ENCODE measurements at regions not wholly inside any gene's neighbourhood (a gene's known extent, or its start where the extent isn't known, plus 50 kb on each side); places are given as distances from the start of the nearest gene placed in this dataset.

- ATAC-seq (ENCODE audit: insufficient read depth, low FRiP score) (no peak), DNase-seq (no peak)
- Histone ChIP-seq H3K4me3 (no peak overlapping the region), H3K9me3 (ENCODE audit: control insufficient read depth in 4 of 4, insufficient read depth in 3 of 4, low read length in 3 of 4) (peaks cover 0 to 4% (median 0%) of the 10 kb centered on the region in 4 donors), H3K9ac (ENCODE audit: insufficient read depth in 1 of 2, low read length in 2 of 2) (no peak overlapping the region), H3K4me1 (ENCODE audit: control insufficient read depth in 5 of 5, insufficient read depth in 5 of 5, low read length in 5 of 5) (no peaks in the 10 kb centered on the region), H3K27me3 (ENCODE audit: control insufficient read depth in 3 of 3, insufficient read depth in 3 of 3, low read length in 2 of 3) (no peaks in the 10 kb centered on the region), H3K27ac (ENCODE audit: low read depth in 1 of 2, low read length in 1 of 2) (no peak overlapping the region), H3K36me3 (ENCODE audit: control insufficient read depth in 4 of 4, insufficient read depth in 4 of 4, low read length in 4 of 4) (no peaks in the 10 kb centered on the region)
- 92 to 100% methylated on average over 1 of the region's 1 CpG for WGBS, 2 donors
- no peak for TF ChIP-seq CTCF (IDR thresholded peaks at IDR 0.05; ENCODE audit: control extremely low read depth, extremely low read depth)
These were observed 1101.2 kb upstream of the RBFOX1 start for GRCh38 chr16:6231398-6231797.

- WGBS, 2 donors: 62 to 63% methylated on average over 6 of the region's 6 CpGs
- Histone ChIP-seq H3K4me1 (ENCODE audit: control insufficient read depth in 5 of 5, insufficient read depth in 5 of 5, low read length in 5 of 5) (no peaks in the 10 kb centered on the region), H3K27me3 (ENCODE audit: control insufficient read depth in 3 of 3, insufficient read depth in 3 of 3, low read length in 2 of 3) (no peaks in the 10 kb centered on the region)
These were observed 1103.5 kb upstream of the RBFOX1 start for GRCh38 chr16:6229186-6229585.

GRCh38 chr16:6218855-6219254, 1113.8 kb upstream of the RBFOX1 start:
- no peaks in the 10 kb centered on the region for H3K9me3 ChIP-seq (ENCODE audit: control insufficient read depth in 4 of 4, insufficient read depth in 3 of 4, low read length in 3 of 4)
- no peaks in the 10 kb centered on the region for H3K4me1 ChIP-seq (ENCODE audit: control insufficient read depth in 5 of 5, insufficient read depth in 5 of 5, low read length in 5 of 5)
- H3K36me3 ChIP-seq (ENCODE audit: control insufficient read depth in 4 of 4, insufficient read depth in 4 of 4, low read length in 4 of 4): no peaks in the 10 kb centered on the region
- no peak overlapping the region for H3K4me3 ChIP-seq
- WGBS, 2 donors: 45 to 60% methylated on average over 3 of the region's 3 CpGs
- DNase-seq (no peak), ATAC-seq (ENCODE audit: insufficient read depth, low FRiP score) (no peak)
- H3K9ac ChIP-seq (ENCODE audit: insufficient read depth in 1 of 2, low read length in 2 of 2): no peak overlapping the region
- H3K27me3 ChIP-seq (ENCODE audit: control insufficient read depth in 3 of 3, insufficient read depth in 3 of 3, low read length in 2 of 3): no peaks in the 10 kb centered on the region
- no peak overlapping the region for H3K27ac ChIP-seq (ENCODE audit: low read depth in 1 of 2, low read length in 1 of 2)
- no peak for TF ChIP-seq CTCF (IDR thresholded peaks at IDR 0.05; ENCODE audit: control extremely low read depth, extremely low read depth)

More at GRCh38 chr16:6229186-6229585, 1103.5 kb upstream of the RBFOX1 start:
- H3K4me3 ChIP-seq: no peak overlapping the region
- no peaks in the 10 kb centered on the region for H3K36me3 ChIP-seq (ENCODE audit: control insufficient read depth in 4 of 4, insufficient read depth in 4 of 4, low read length in 4 of 4)
- H3K9me3 ChIP-seq (ENCODE audit: control insufficient read depth in 4 of 4, insufficient read depth in 3 of 4, low read length in 3 of 4): peaks cover 0 to 4% (median 0%) of the 10 kb centered on the region in 4 donors
- DNase-seq (no peak), ATAC-seq (ENCODE audit: insufficient read depth, low FRiP score) (no peak)
- no peak for TF ChIP-seq CTCF (IDR thresholded peaks at IDR 0.05; ENCODE audit: control extremely low read depth, extremely low read depth)
- H3K27ac ChIP-seq (ENCODE audit: low read depth in 1 of 2, low read length in 1 of 2): no peak overlapping the region
- H3K9ac ChIP-seq (ENCODE audit: insufficient read depth in 1 of 2, low read length in 2 of 2): no peak overlapping the region

GRCh38 chr16:6216836-6217235, 1115.8 kb upstream of the RBFOX1 start:
- Histone ChIP-seq H3K27ac (ENCODE audit: low read depth in 1 of 2, low read length in 1 of 2) (no peak overlapping the region), H3K4me1 (ENCODE audit: control insufficient read depth in 5 of 5, insufficient read depth in 5 of 5, low read length in 5 of 5) (no peaks in the 10 kb centered on the region), H3K4me3 (no peak overlapping the region), H3K9ac (ENCODE audit: insufficient read depth in 1 of 2, low read length in 2 of 2) (no peak overlapping the region), H3K9me3 (ENCODE audit: control insufficient read depth in 4 of 4, insufficient read depth in 3 of 4, low read length in 3 of 4) (no peaks in the 10 kb centered on the region), H3K36me3 (ENCODE audit: control insufficient read depth in 4 of 4, insufficient read depth in 4 of 4, low read length in 4 of 4) (no peaks in the 10 kb centered on the region), H3K27me3 (ENCODE audit: control insufficient read depth in 3 of 3, insufficient read depth in 3 of 3, low read length in 2 of 3) (no peaks in the 10 kb centered on the region)
- DNase-seq: peak in 1 of 3 donors; percentile 8
- ATAC-seq (ENCODE audit: insufficient read depth, low FRiP score): no peak
- TF ChIP-seq CTCF (IDR thresholded peaks at IDR 0.05; ENCODE audit: control extremely low read depth, extremely low read depth): no peak
- 45 to 62% methylated on average over 7 of the region's 7 CpGs for WGBS, 2 donors

Data from lung (tissue), 11 donors.